ENCODE measurements at regions not wholly inside any gene's neighbourhood (a gene's known extent, or its start where the extent isn't known, plus 50 kb on each side); places are given as distances from the start of the nearest gene placed in this dataset.

- Mint-ChIP-seq H3K4me3 (no peak overlapping the region), H3K27ac (no peak overlapping the region), H3K36me3 (no peaks in the 10 kb centered on the region), H3K27me3 (ENCODE audit: low read depth in 2 of 2) (peaks cover 5 to 16% of the 10 kb centered on the region in 2 donors), H3K9me3 (no peaks in the 10 kb centered on the region), H3K4me1 (no peaks in the 10 kb centered on the region)
- no peaks in the 10 kb centered on the region for H3K9me3 ChIP-seq (ENCODE audit: control insufficient read depth, insufficient read depth, low read length)
- H3K4me3 ChIP-seq (ENCODE audit: low read length), result no peak overlapping the region
- H3K4me1 ChIP-seq (ENCODE audit: control insufficient read depth, insufficient read depth, low read length), result no peaks in the 10 kb centered on the region
- no peak for TF ChIP-seq CTCF (IDR thresholded peaks at IDR 0.05)
- no peaks in the 10 kb centered on the region for H3K27me3 ChIP-seq (ENCODE audit: control insufficient read depth, insufficient read depth, low read length)
- no peak for DNase-seq
- no peak overlapping the region for H3K27ac ChIP-seq (ENCODE audit: low read length)
- WGBS (ENCODE audit: insufficient coverage), result 85% methylated on average over 2 of the region's 2 CpGs
- H3K36me3 ChIP-seq (ENCODE audit: control insufficient read depth, insufficient read depth, low read length), result no peaks in the 10 kb centered on the region
- intact Hi-C loops (cut with micrococcal nuclease), result no loop called here
- ATAC-seq, result no peak
These were observed 101.7 kb upstream of the ETAA1 start for GRCh38 chr2:67295406-67295805.

GRCh38 chr2:67295851-67296250 is 101.3 kb upstream of the ETAA1 start:
- no peak overlapping the region for H3K4me3 Mint-ChIP-seq
- no peaks in the 10 kb centered on the region for H3K4me1 Mint-ChIP-seq
- no peaks in the 10 kb centered on the region for H3K9me3 Mint-ChIP-seq
- H3K27ac ChIP-seq (ENCODE audit: low read length), result no peak overlapping the region
- ATAC-seq (no peak), DNase-seq (no peak)
- H3K36me3 Mint-ChIP-seq, result no peaks in the 10 kb centered on the region
- intact Hi-C loops (cut with micrococcal nuclease), result no loop called here
- TF ChIP-seq CTCF (IDR thresholded peaks at IDR 0.05), result no peak
- no peak overlapping the region for H3K27ac Mint-ChIP-seq
- no peaks in the 10 kb centered on the region for H3K4me1 ChIP-seq (ENCODE audit: control insufficient read depth, insufficient read depth, low read length)
- no peak overlapping the region for H3K4me3 ChIP-seq (ENCODE audit: low read length)
- WGBS (ENCODE audit: insufficient coverage), result 82% methylated on average over 4 of the region's 4 CpGs
- H3K27me3 ChIP-seq (ENCODE audit: control insufficient read depth, insufficient read depth, low read length), result no peaks in the 10 kb centered on the region
- H3K36me3 ChIP-seq (ENCODE audit: control insufficient read depth, insufficient read depth, low read length), result no peaks in the 10 kb centered on the region
- H3K27me3 Mint-ChIP-seq (ENCODE audit: low read depth in 2 of 2), result peaks cover 5 to 11% of the 10 kb centered on the region in 2 donors
- no peaks in the 10 kb centered on the region for H3K9me3 ChIP-seq (ENCODE audit: control insufficient read depth, insufficient read depth, low read length)

GRCh38 chr2:67304300-67304890 is 92.7 kb upstream of the ETAA1 start:
- intact Hi-C loops (cut with micrococcal nuclease), result no loop called here
- H3K27ac ChIP-seq (ENCODE audit: low read length), result no peak overlapping the region
- Mint-ChIP-seq H3K4me3 (no peak overlapping the region), H3K9me3 (no peaks in the 10 kb centered on the region), H3K27me3 (ENCODE audit: low read depth in 2 of 2) (peaks cover 8 to 24% of the 10 kb centered on the region in 2 donors), H3K36me3 (no peaks in the 10 kb centered on the region), H3K4me1 (no peaks in the 10 kb centered on the region), H3K27ac (no peak overlapping the region)
- no peak for ATAC-seq
- no peaks in the 10 kb centered on the region for H3K27me3 ChIP-seq (ENCODE audit: control insufficient read depth, insufficient read depth, low read length)
- no peak for DNase-seq
- no peaks in the 10 kb centered on the region for H3K4me1 ChIP-seq (ENCODE audit: control insufficient read depth, insufficient read depth, low read length)
- no peak overlapping the region for H3K4me3 ChIP-seq (ENCODE audit: low read length)
- 83% methylated on average over 6 of the region's 6 CpGs for WGBS (ENCODE audit: insufficient coverage)
- no peaks in the 10 kb centered on the region for H3K36me3 ChIP-seq (ENCODE audit: control insufficient read depth, insufficient read depth, low read length)
- H3K9me3 ChIP-seq (ENCODE audit: control insufficient read depth, insufficient read depth, low read length), result no peaks in the 10 kb centered on the region
- no peak for TF ChIP-seq CTCF (IDR thresholded peaks at IDR 0.05)

GRCh38 chr2:67309281-67309680 is 87.9 kb upstream of the ETAA1 start:
- Mint-ChIP-seq H3K27ac (no peak overlapping the region), H3K4me3 (no peak overlapping the region)
- intact Hi-C loops (cut with micrococcal nuclease), result no loop called here

More at GRCh38 chr2:67309281-67309680, 87.9 kb upstream of the ETAA1 start:
- no peak for TF ChIP-seq CTCF (IDR thresholded peaks at IDR 0.05)
- Histone ChIP-seq H3K4me1 (ENCODE audit: control insufficient read depth, insufficient read depth, low read length) (no peaks in the 10 kb centered on the region), H3K27ac (ENCODE audit: low read length) (no peak overlapping the region), H3K36me3 (ENCODE audit: control insufficient read depth, insufficient read depth, low read length) (no peaks in the 10 kb centered on the region), H3K27me3 (ENCODE audit: control insufficient read depth, insufficient read depth, low read length) (no peaks in the 10 kb centered on the region), H3K9me3 (ENCODE audit: control insufficient read depth, insufficient read depth, low read length) (no peaks in the 10 kb centered on the region), H3K4me3 (ENCODE audit: low read length) (no peak overlapping the region)
- no peaks in the 10 kb centered on the region for H3K9me3 Mint-ChIP-seq
- H3K36me3 Mint-ChIP-seq, result no peaks in the 10 kb centered on the region
- DNase-seq (no peak), ATAC-seq (no peak)
- peaks cover 6 to 29% of the 10 kb centered on the region in 2 donors for H3K27me3 Mint-ChIP-seq (ENCODE audit: low read depth in 2 of 2)
- no CpG with 5 or more reads among the region's 1 CpG for WGBS (ENCODE audit: insufficient coverage)
- no peaks in the 10 kb centered on the region for H3K4me1 Mint-ChIP-seq

Data from natural killer cell (primary cell).